Stomach (tissue), 8 donors: ENCODE measurements at regions not wholly inside any gene's neighbourhood (a gene's known extent, or its start where the extent isn't known, plus 50 kb on each side); places are given as distances from the start of the nearest gene placed in this dataset.

Experiments
- DNase-seq, 2 donors: peaks; one replicate each; pipeline versions ENCODE4 v3.0.0 to v3.0.0-alpha.2; 2013 to 2019
- H3K27ac ChIP-seq, 5 donors: fragments of 200-600 bp in 4 of 5; sonication (generic) in 4 of 5; one replicate each; pipeline ENCODE4 v1.5.1; 2013 to 2019; ENCODE audit warnings: mild to moderate bottlenecking in 1 of 5, moderate library complexity in 1 of 5
- H3K27me3 ChIP-seq, 3 donors: fragments of 200-600 bp; sonication (generic); one replicate each; pipeline ENCODE4 v1.5.1; 2017 to 2019; ENCODE audit warnings: mixed run types in 1 of 3
- H3K36me3 ChIP-seq, 4 donors: fragments of 200-600 bp; sonication (generic); 1 replicate in 3 of 4; 2 replicates in 1 of 4; pipeline ENCODE4 v1.5.1; 2016 to 2019
- H3K4me1 ChIP-seq, 4 donors: fragments of 200-600 bp; sonication (generic); one replicate each; pipeline ENCODE4 v1.5.1; 2016 to 2019
- H3K4me3 ChIP-seq, 4 donors: fragments of 200-600 bp; sonication (generic) in 3 of 4; one replicate each; pipeline ENCODE4 v1.5.1; 2016 to 2019; ENCODE audit warnings: mild to moderate bottlenecking in 1 of 4
- H3K9me3 ChIP-seq, 4 donors: fragments of 200-600 bp; sonication (generic); one replicate each; pipeline ENCODE4 v1.5.1; 2016 to 2019
- CTCF ChIP-seq, 7 experiments: fragments of 450-650 bp in 4 of 7; fragments of 200-600 bp in 3 of 7; sonication (generic) in 3 of 7; IDR thresholded peaks; one replicate each; pipeline ENCODE4 v1.5.1; 2016 to 2019; ENCODE audit warnings: antibody characterized with exemption in 7 of 7, control low read depth in 2 of 7, mild to moderate bottlenecking in 1 of 7
- EP300 ChIP-seq: sonication (generic); formaldehyde crosslinking; IDR thresholded peaks from one replicate; pipeline ENCODE4 v1.6.1; 2017; ENCODE audit warnings: antibody characterized with exemption
- POLR2A ChIP-seq, 4 donors: fragments of 450-650 bp; IDR thresholded peaks; one replicate each; pipeline ENCODE4 v1.6.1; 2016; ENCODE audit warnings: antibody characterized with exemption in 4 of 4, control low read depth in 2 of 4, mild to moderate bottlenecking in 1 of 4, moderate library complexity in 1 of 4
- POLR2AphosphoS5 ChIP-seq, 3 donors: sonication (generic); formaldehyde crosslinking; IDR thresholded peaks; one replicate each; pipeline ENCODE4 v1.6.1; 2016; ENCODE audit warnings: antibody characterized with exemption in 3 of 3
- WGBS, 5 donors: extraction: QIAGEN DNeasy Blood & Tissue Kit in 3 of 5; methylation state at CpG; one replicate each; pipeline versions ENCODE4 v1.1.5 to v1.1.7; 2013 to 2018; 5-methylcytosine and 5-hydroxymethylcytosine counted together
- intact Hi-C: fragments of 100-400 bp; cut with DNase I; formaldehyde crosslinking; loops from one replicate; pipeline ENCODE4 v1.15.1; 2023; ENCODE audit warnings: low total_unique reads
- donor health status: healthy with polysubstance abuse.
- donor health status: Bipolar disorder and iron deficiency.
- donor health status: healthy.

DNA sequence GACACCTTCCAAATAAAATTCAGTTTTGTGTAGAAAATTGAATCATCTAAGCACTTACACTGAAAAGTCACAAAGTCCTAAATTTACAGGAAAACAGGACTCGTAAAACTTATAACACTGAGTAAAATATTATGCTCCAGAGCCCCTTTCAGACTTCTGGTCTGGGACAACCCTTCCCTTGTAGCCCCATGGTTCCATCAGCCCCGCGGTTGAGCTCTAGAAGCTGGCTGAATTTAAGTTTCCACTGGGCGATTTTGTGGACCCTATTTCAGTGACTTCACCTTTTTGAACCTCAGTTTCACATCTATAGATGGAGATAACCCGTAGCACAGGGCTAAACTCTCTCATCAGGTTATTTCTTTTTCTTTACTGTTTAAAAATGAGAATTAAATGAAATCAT lies 117.7 kb upstream of the BACH2 start:
- TF ChIP-seq POLR2A (IDR thresholded peaks at IDR 0.05) = no peak
- no peak for TF ChIP-seq EP300
- Histone ChIP-seq H3K9me3 (no peaks in the 10 kb centered on the region), H3K4me3 (no peak overlapping the region), H3K27ac (no peak overlapping the region), H3K4me1 (peaks cover 0 to 8% (median 6%) of the 10 kb centered on the region in 4 donors), H3K27me3 (peaks cover 0 to 10% (median 0%) of the 10 kb centered on the region in 3 donors), H3K36me3 (no peaks in the 10 kb centered on the region)
- 60 to 71% (median 66%) methylated on average over 5 of the region's 5 CpGs for WGBS, 5 donors
- intact Hi-C loops = no loop called here
- no peak for DNase-seq

- TF ChIP-seq POLR2A (IDR thresholded peaks at IDR 0.05) (no peak), POLR2AphosphoS5 (IDR thresholded peaks at IDR 0.05) (no peak), EP300 (no peak), CTCF (IDR thresholded peaks at IDR 0.05) (no peak)
- Histone ChIP-seq H3K27me3 (peaks cover 0 to 10% (median 0%) of the 10 kb centered on the region in 3 donors), H3K36me3 (no peaks in the 10 kb centered on the region), H3K27ac (no peak overlapping the region), H3K9me3 (no peaks in the 10 kb centered on the region), H3K4me1 (peaks cover 0 to 8% (median 6%) of the 10 kb centered on the region in 4 donors), H3K4me3 (peak overlapping the region in 3 of 4 donors; percentile 10 to 16 (median 11))
- intact Hi-C loops = no loop called here
- 2 to 4% (median 3%) methylated on average over 8 of the region's 8 CpGs for WGBS, 5 donors
- peak in 1 of 2 donors; percentile 77 for DNase-seq
Observed at GRCh38 chr6:90413867-90414266, 117.2 kb upstream of the BACH2 start.

GRCh38 chr6:90413396-90413795 lies 116.8 kb upstream of the BACH2 start:
- Histone ChIP-seq H3K4me3 (peak overlapping the region in 3 of 4 donors; percentile 10 to 16 (median 11)), H3K27ac (no peak overlapping the region), H3K27me3 (peaks cover 0 to 10% (median 0%) of the 10 kb centered on the region in 3 donors), H3K36me3 (no peaks in the 10 kb centered on the region), H3K9me3 (no peaks in the 10 kb centered on the region), H3K4me1 (peaks cover 0 to 8% (median 6%) of the 10 kb centered on the region in 4 donors)
- TF ChIP-seq CTCF (IDR thresholded peaks at IDR 0.05) = no peak
- TF ChIP-seq EP300 = no peak
- no peak for TF ChIP-seq POLR2AphosphoS5 (IDR thresholded peaks at IDR 0.05)
- no peak for TF ChIP-seq POLR2A (IDR thresholded peaks at IDR 0.05)
- WGBS, 5 donors = 50 to 61% (median 55%) methylated on average over 13 to 14 of the region's 14 CpGs
- intact Hi-C loops = no loop called here
- no peak for DNase-seq

- peaks cover 0 to 8% (median 6%) of the 10 kb centered on the region in 4 donors for H3K4me1 ChIP-seq
- H3K36me3 ChIP-seq = no peaks in the 10 kb centered on the region
- H3K27me3 ChIP-seq = peaks cover 0 to 10% (median 0%) of the 10 kb centered on the region in 3 donors
- WGBS, 5 donors = 56 to 94% (median 63%) methylated on average over 3 of the region's 3 CpGs
- H3K4me3 ChIP-seq = no peak overlapping the region
- DNase-seq = no peak
- intact Hi-C loops = no loop called here
- TF ChIP-seq EP300 (no peak), CTCF (IDR thresholded peaks at IDR 0.05) (no peak), POLR2AphosphoS5 (IDR thresholded peaks at IDR 0.05) (no peak), POLR2A (IDR thresholded peaks at IDR 0.05) (no peak)
- H3K9me3 ChIP-seq = no peaks in the 10 kb centered on the region
- H3K27ac ChIP-seq = no peak overlapping the region
Observed at GRCh38 chr6:90412538-90413369, 116.1 kb upstream of the BACH2 start.

DNA sequence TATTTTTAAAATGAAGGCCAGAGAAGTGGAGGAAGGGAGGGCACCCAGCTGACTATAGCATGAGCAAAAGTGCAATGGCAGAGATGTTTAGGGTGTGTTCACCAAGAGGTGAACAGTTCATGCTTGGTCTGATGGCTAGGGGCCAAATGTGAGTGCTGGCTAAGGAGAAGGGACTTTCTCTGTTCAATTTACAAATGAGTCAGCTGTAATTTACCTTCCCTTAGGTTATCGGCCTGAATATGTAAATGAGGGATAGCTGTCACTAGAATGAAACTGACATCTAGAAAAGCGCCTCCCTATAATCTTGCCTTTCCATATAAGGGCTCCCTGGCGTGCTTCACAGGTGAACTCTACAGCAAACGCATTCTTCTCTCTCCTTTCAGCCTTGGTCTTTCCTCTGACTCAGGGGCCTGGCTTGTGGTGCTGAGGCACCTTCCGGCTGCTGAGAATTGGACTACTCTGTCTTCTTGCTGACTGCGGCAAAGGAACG lies 114.7 kb upstream of the BACH2 start:
- Histone ChIP-seq H3K4me1 (peaks cover 0 to 8% (median 6%) of the 10 kb centered on the region in 4 donors), H3K27me3 (peaks cover 0 to 10% (median 0%) of the 10 kb centered on the region in 3 donors), H3K36me3 (no peaks in the 10 kb centered on the region), H3K27ac (no peak overlapping the region), H3K4me3 (no peak overlapping the region), H3K9me3 (no peaks in the 10 kb centered on the region)
- WGBS, 5 donors = 53 to 74% (median 61%) methylated on average over 7 of the region's 7 CpGs
- peak in 1 of 3 donors; percentile 11 for TF ChIP-seq POLR2AphosphoS5 (IDR thresholded peaks at IDR 0.05)
- no peak for TF ChIP-seq CTCF (IDR thresholded peaks at IDR 0.05)
- DNase-seq = peak in 1 of 2 donors; percentile 59
- intact Hi-C loops = no loop called here
